Astrocyte (in vitro differentiated cells and primary cell): ENCODE measurements at regions not wholly inside any gene's neighbourhood (a gene's known extent, or its start where the extent isn't known, plus 50 kb on each side); places are given as distances from the start of the nearest gene placed in this dataset.
"Not testable (repeated sequence)": the region's sequence is repeated elsewhere in the genome, so short reads cannot be mapped to it uniquely, and the experiment has no call there.

Source experiments
- DNase-seq: peaks from one replicate; pipeline ENCODE4 v3.0.0-alpha.2; 2010; ENCODE audit warnings: low read depth
- FAIRE-seq: peaks from 2 replicates; lab custom pipeline; 2011; peaks lifted over from hg19 to GRCh38; lab: Jason Lieb, UNC
- H2AFZ ChIP-seq: 2 replicates; pipeline ENCODE4 v1.6.0; 2012; ENCODE audit warnings: low read depth, low read length, inconsistent platforms
- H3K27ac ChIP-seq: 2 replicates; pipeline ENCODE4 v1.5.1; 2011; ENCODE audit warnings: low read depth, low read length, inconsistent platforms
- H3K27me3 ChIP-seq: 2 replicates; pipeline ENCODE4 v1.6.0; 2011; ENCODE audit warnings: low read length, inconsistent platforms; ENCODE audit not compliant: insufficient read depth
- H3K36me3 ChIP-seq: 2 replicates; pipeline ENCODE4 v1.5.1; 2011; ENCODE audit warnings: low read length, inconsistent platforms; ENCODE audit not compliant: insufficient read depth
- H3K4me1 ChIP-seq: 2 replicates; pipeline ENCODE4 v1.5.1; 2011; ENCODE audit warnings: low read length, inconsistent platforms; ENCODE audit not compliant: insufficient read depth
- H3K4me2 ChIP-seq: 2 replicates; pipeline ENCODE4 v1.6.0; 2012; ENCODE audit warnings: low read length, inconsistent platforms
- H3K4me3 ChIP-seq: 2 replicates; pipeline ENCODE4 v1.5.1; 2011; ENCODE audit warnings: low read depth, mild to moderate bottlenecking, low read length, inconsistent platforms; ENCODE audit not compliant: insufficient read depth
- H3K79me2 ChIP-seq: 2 replicates; pipeline ENCODE4 v1.6.0; 2012; ENCODE audit warnings: mild to moderate bottlenecking, low read length, inconsistent platforms; ENCODE audit not compliant: insufficient read depth
- H3K9ac ChIP-seq: 2 replicates; pipeline ENCODE4 v1.6.0; 2012; ENCODE audit warnings: mild to moderate bottlenecking, low read length, inconsistent platforms
- H3K9me3 ChIP-seq: 2 replicates; pipeline ENCODE4 v1.5.1; 2012; ENCODE audit warnings: low read depth, mild to moderate bottlenecking, low read length, inconsistent platforms; ENCODE audit not compliant: insufficient read depth
- H4K20me1 ChIP-seq: 2 replicates; pipeline ENCODE4 v1.6.0; 2012; ENCODE audit warnings: low read length, inconsistent platforms; ENCODE audit not compliant: insufficient read depth
- H3K27ac Mint-ChIP-seq: one replicate; pipeline ENCODE4 v1.8.0; 2021; ENCODE audit warnings: mild to moderate bottlenecking, mixed read lengths; ENCODE audit not compliant: unreplicated experiment
- H3K27me3 Mint-ChIP-seq: one replicate; pipeline ENCODE4 v1.8.0; 2021; ENCODE audit warnings: low read depth, mixed read lengths; ENCODE audit not compliant: unreplicated experiment
- H3K36me3 Mint-ChIP-seq: one replicate; pipeline ENCODE4 v1.8.0; 2021; ENCODE audit warnings: low read depth, mixed read lengths; ENCODE audit not compliant: unreplicated experiment
- H3K4me1 Mint-ChIP-seq: one replicate; pipeline ENCODE4 v1.8.0; 2021; ENCODE audit warnings: low read depth, mixed read lengths; ENCODE audit not compliant: unreplicated experiment
- H3K4me3 Mint-ChIP-seq: one replicate; pipeline ENCODE4 v1.8.0; 2021; ENCODE audit warnings: mild to moderate bottlenecking, moderate library complexity, mixed read lengths; ENCODE audit not compliant: unreplicated experiment
- H3K9me3 Mint-ChIP-seq: one replicate; pipeline ENCODE4 v1.8.0; 2021; ENCODE audit warnings: mild to moderate bottlenecking, mixed read lengths; ENCODE audit not compliant: unreplicated experiment
- CTCF ChIP-seq: IDR thresholded peaks from 2 replicates; pipeline ENCODE4 v1.5.1; 2011; ENCODE audit warnings: low read depth, mild to moderate bottlenecking, inconsistent platforms, low read length, moderate library complexity; ENCODE audit not compliant: insufficient read depth
- EZH2 ChIP-seq: IDR thresholded peaks from 2 replicates; pipeline ENCODE4 v1.6.1; 2012; ENCODE audit warnings: mild to moderate bottlenecking, low read length, inconsistent platforms; ENCODE audit not compliant: insufficient read depth

- Mint-ChIP-seq H3K9me3 (peaks cover 2% of the 10 kb centered on the region), H3K36me3 (no peaks in the 10 kb centered on the region), H3K4me3 (no peak overlapping the region), H3K27me3 (no peaks in the 10 kb centered on the region), H3K4me1 (peaks cover 8% of the 10 kb centered on the region), H3K27ac (no peak overlapping the region)
- no peak overlapping the region for H3K4me2 ChIP-seq
- no peak overlapping the region for H2AFZ ChIP-seq
- no peaks in the 10 kb centered on the region for H3K36me3 ChIP-seq
- no peaks in the 10 kb centered on the region for H3K9me3 ChIP-seq
- H3K4me1 ChIP-seq: peaks cover 4% of the 10 kb centered on the region
- no peak for TF ChIP-seq EZH2
- TF ChIP-seq CTCF: no peak
- DNase-seq (no peak), FAIRE-seq (no peak)
- no peaks in the 10 kb centered on the region for H3K79me2 ChIP-seq
- H3K27me3 ChIP-seq: no peaks in the 10 kb centered on the region
- no peak overlapping the region for H3K4me3 ChIP-seq
- H3K27ac ChIP-seq: no peak overlapping the region
- H3K9ac ChIP-seq: no peak overlapping the region
- H4K20me1 ChIP-seq: no peaks in the 10 kb centered on the region
Observed at GRCh38 chr6:130558131-130558530, 192.3 kb downstream of the TMEM200A start.

GRCh38 chr6:130559166-130559565 is 193.3 kb downstream of the TMEM200A start:
- Mint-ChIP-seq H3K4me3 (no peak overlapping the region), H3K27ac (no peak overlapping the region), H3K27me3 (no peaks in the 10 kb centered on the region), H3K4me1 (peaks cover 8% of the 10 kb centered on the region), H3K9me3 (no peaks in the 10 kb centered on the region), H3K36me3 (no peaks in the 10 kb centered on the region)
- Histone ChIP-seq H4K20me1 (no peaks in the 10 kb centered on the region), H3K9me3 (no peaks in the 10 kb centered on the region), H3K4me1 (peaks cover 4% of the 10 kb centered on the region), H3K4me2 (no peak overlapping the region), H3K79me2 (no peaks in the 10 kb centered on the region), H3K9ac (no peak overlapping the region), H3K36me3 (no peaks in the 10 kb centered on the region), H3K27me3 (no peaks in the 10 kb centered on the region), H3K27ac (no peak overlapping the region), H3K4me3 (no peak overlapping the region), H2AFZ (no peak overlapping the region)
- DNase-seq (peak; percentile 7), FAIRE-seq (no peak)
- TF ChIP-seq CTCF: no peak
- no peak for TF ChIP-seq EZH2

- no peak overlapping the region for H3K9ac ChIP-seq
- H3K4me3 ChIP-seq: no peak overlapping the region
- Mint-ChIP-seq H3K4me1 (peaks cover 8% of the 10 kb centered on the region), H3K36me3 (no peaks in the 10 kb centered on the region), H3K4me3 (no peak overlapping the region), H3K27ac (no peak overlapping the region), H3K27me3 (no peaks in the 10 kb centered on the region), H3K9me3 (no peaks in the 10 kb centered on the region)
- no peaks in the 10 kb centered on the region for H3K9me3 ChIP-seq
- peaks cover 4% of the 10 kb centered on the region for H3K4me1 ChIP-seq
- no peaks in the 10 kb centered on the region for H3K36me3 ChIP-seq
- H2AFZ ChIP-seq: no peak overlapping the region
- peak; percentile 18 for DNase-seq
- no peaks in the 10 kb centered on the region for H3K27me3 ChIP-seq
- H3K4me2 ChIP-seq: no peak overlapping the region
- TF ChIP-seq CTCF (no peak), EZH2 (no peak)
- FAIRE-seq: no peak
- no peaks in the 10 kb centered on the region for H4K20me1 ChIP-seq
- H3K27ac ChIP-seq: no peak overlapping the region
- H3K79me2 ChIP-seq: no peaks in the 10 kb centered on the region
Observed at GRCh38 chr6:130560231-130560630, 194.4 kb downstream of the TMEM200A start.

- not testable (repeated sequence) for H3K36me3 Mint-ChIP-seq, FAIRE-seq, H3K36me3 ChIP-seq, H3K4me3 ChIP-seq, H3K27me3 Mint-ChIP-seq, H3K4me2 ChIP-seq, H3K9me3 Mint-ChIP-seq, H3K79me2 ChIP-seq, H3K9ac ChIP-seq, H3K27ac ChIP-seq, H3K9me3 ChIP-seq, DNase-seq, H3K4me3 Mint-ChIP-seq, H2AFZ ChIP-seq, H3K4me1 Mint-ChIP-seq, H3K4me1 ChIP-seq, H3K27me3 ChIP-seq, H3K27ac Mint-ChIP-seq, H4K20me1 ChIP-seq
Observed at GRCh38 chr6:130561159-130561558, 195.3 kb downstream of the TMEM200A start.
